ENCODE measurements at regions not wholly inside any gene's neighbourhood (a gene's known extent, or its start where the extent isn't known, plus 50 kb on each side); places are given as distances from the start of the nearest gene placed in this dataset.

DNA sequence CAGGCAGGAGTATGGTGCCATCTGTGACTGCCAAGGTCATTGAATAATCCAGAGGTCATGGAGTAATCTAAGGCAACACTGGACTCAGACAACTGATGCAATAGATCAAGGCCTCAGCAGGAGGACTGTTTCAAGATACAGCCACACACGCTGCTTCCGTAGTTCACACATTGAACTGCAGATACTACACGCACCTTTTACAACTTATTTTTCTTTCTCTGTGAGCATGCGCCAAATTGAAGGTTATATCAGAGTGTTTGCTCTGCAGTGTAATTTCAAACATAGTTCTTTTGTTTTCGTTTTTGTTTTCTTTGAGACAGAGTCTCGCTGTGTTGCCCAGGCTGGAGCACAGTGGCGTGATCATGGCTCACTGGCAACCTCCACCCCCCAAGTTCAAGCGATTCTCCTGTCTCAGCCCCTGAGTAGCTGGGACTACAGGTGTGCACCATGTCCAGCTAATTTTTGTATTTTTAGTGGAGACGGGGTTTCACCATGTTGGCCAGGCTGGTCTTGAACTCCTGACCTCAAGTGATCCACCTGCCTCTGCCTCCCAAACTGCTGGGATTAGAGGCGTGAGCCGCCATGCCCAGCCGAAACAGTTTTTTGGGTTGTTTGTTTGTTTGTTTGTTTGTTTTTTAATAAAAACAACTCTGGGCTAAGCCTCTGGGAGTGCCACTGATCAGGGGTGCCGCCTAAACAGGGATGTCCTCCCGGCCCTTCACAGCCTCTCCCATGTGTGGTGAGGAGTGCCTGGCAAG, 96.6 kb upstream of the NAA20 start (continued):
- no peak for TF ChIP-seq PHB2 (IDR thresholded peaks at IDR 0.05; ENCODE audit: partially characterized antibody)
- TF ChIP-seq ZNF44 (CRISPR knock-in tag; IDR thresholded peaks at IDR 0.05): no peak
- no peak for TF ChIP-seq ISX (CRISPR knock-in tag; conservative IDR thresholded peaks at IDR 0.05)
- peak; percentile 41; the same call in 1 of the 2 replicates for TF ChIP-seq MNT (IDR thresholded peaks at IDR 0.05)
- peak; percentile 90 for TF ChIP-seq SKI (IDR thresholded peaks at IDR 0.05; ENCODE audit: partially characterized antibody)
- no peak for TF ChIP-seq MAFK (conservative IDR thresholded peaks at IDR 0.05 in 1 of 2, IDR thresholded peaks at IDR 0.05 in 1 of 2; ENCODE audit: low read length in 2 of 2)
- peak; percentile 81 for TF ChIP-seq RCOR2 (CRISPR knock-in tag; IDR thresholded peaks at IDR 0.05)
- no peak for TF ChIP-seq SATB2 (CRISPR knock-in tag; IDR thresholded peaks at IDR 0.05)
- TF ChIP-seq USF2 (IDR thresholded peaks at IDR 0.05; ENCODE audit: low read depth, low read length): no peak
- TF ChIP-seq USF2 (CRISPR knock-in tag; IDR thresholded peaks at IDR 0.05; ENCODE audit: borderline replicate concordance): 0 out of 2 replicates have a peak, but pooled peaks have one; percentile 32
- no peak for TF ChIP-seq KLF15 (CRISPR knock-in tag; IDR thresholded peaks at IDR 0.05; ENCODE audit: borderline replicate concordance)
- no peak for TF ChIP-seq SCMH1 (CRISPR knock-in tag; IDR thresholded peaks at IDR 0.05; ENCODE audit: borderline replicate concordance)
- TF ChIP-seq ETV5 (CRISPR knock-in tag; IDR thresholded peaks at IDR 0.05; ENCODE audit: borderline replicate concordance): peak; percentile 88; the same call in 1 of the 2 replicates
- TF ChIP-seq SIN3B (IDR thresholded peaks at IDR 0.05; ENCODE audit: low read length): no peak
- TF ChIP-seq ZNF121 (CRISPR knock-in tag; IDR thresholded peaks at IDR 0.05): peak; percentile 100
- TF ChIP-seq ZBTB3 (CRISPR knock-in tag; IDR thresholded peaks at IDR 0.05; ENCODE audit: borderline replicate concordance, low read depth): peak; percentile 97; the same call in 1 of the 2 replicates
- TF ChIP-seq EEA1 (CRISPR knock-in tag; IDR thresholded peaks at IDR 0.05; ENCODE audit: borderline replicate concordance): no peak
- TF ChIP-seq ZSCAN25 (CRISPR knock-in tag; IDR thresholded peaks at IDR 0.05): 0 out of 2 replicates have a peak, but pooled peaks have one; percentile 26
- TF ChIP-seq, protein P1, sequence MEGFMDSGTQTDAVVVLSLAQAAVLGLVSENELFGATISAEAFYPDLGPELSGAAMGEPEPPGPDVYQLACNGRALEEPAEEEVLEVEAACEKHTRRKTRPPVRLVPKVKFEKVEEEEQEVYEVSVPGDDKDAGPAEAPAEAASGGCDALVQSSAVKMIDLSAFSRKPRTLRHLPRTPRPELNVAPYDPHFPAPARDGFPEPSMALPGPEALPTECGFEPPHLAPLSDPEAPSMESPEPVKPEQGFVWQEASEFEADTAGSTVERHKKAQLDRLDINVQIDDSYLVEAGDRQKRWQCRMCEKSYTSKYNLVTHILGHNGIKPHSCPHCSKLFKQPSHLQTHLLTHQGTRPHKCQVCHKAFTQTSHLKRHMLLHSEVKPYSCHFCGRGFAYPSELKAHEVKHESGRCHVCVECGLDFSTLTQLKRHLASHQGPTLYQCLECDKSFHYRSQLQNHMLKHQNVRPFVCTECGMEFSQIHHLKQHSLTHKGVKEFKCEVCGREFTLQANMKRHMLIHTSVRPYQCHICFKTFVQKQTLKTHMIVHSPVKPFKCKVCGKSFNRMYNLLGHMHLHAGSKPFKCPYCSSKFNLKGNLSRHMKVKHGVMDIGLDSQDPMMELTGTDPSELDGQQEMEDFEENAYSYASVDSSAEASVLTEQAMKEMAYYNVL (CRISPR knock-in tag; IDR thresholded peaks at IDR 0.05; ENCODE audit: borderline replicate concordance): peak; percentile 90; the same call in 1 of the 2 replicates
- TF ChIP-seq SRSF4 (IDR thresholded peaks at IDR 0.05; ENCODE audit: low read depth, low read length, poor library complexity, severe bottlenecking): no peak
- TF ChIP-seq IKZF1 (IDR thresholded peaks at IDR 0.05): no peak
- TF ChIP-seq, protein P2, sequence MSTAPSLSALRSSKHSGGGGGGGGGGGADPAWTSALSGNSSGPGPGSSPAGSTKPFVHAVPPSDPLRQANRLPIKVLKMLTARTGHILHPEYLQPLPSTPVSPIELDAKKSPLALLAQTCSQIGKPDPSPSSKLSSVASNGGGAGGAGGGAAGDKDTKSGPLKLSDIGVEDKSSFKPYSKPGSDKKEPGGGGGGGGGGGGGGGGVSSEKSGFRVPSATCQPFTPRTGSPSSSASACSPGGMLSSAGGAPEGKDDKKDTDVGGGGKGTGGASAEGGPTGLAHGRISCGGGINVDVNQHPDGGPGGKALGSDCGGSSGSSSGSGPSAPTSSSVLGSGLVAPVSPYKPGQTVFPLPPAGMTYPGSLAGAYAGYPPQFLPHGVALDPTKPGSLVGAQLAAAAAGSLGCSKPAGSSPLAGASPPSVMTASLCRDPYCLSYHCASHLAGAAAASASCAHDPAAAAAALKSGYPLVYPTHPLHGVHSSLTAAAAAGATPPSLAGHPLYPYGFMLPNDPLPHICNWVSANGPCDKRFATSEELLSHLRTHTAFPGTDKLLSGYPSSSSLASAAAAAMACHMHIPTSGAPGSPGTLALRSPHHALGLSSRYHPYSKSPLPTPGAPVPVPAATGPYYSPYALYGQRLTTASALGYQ (CRISPR knock-in tag; IDR thresholded peaks at IDR 0.05): peak; percentile 78

Measured in HepG2 (cell line).